ENCODE measurements at regions not wholly inside any gene's neighbourhood (a gene's known extent, or its start where the extent isn't known, plus 50 kb on each side); places are given as distances from the start of the nearest gene placed in this dataset.

DNA sequence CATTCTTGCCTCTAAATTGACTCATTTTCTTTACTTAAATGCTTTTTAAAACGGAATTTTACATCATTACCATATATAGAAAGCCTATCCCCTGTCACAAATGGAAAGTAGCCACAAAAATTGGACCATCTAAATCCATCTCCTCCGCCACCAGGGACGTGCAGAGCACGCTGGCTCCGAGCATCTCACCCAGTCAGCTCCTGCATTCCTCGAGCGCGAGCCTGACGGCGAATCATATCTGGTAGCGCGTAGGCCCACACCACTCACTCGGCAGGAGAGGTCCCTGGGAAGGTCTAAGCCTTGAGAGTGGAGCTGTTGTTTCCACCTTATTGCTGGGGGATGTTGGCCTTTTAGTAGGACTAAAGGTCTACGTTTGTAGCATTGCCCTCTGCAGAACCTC, 152.4 kb downstream of the TRIM29 start:
- TF ChIP-seq POLR2AphosphoS5 (IDR thresholded peaks at IDR 0.05; ENCODE audit: borderline replicate concordance, low read depth, low read length) (no peak), EZH2 (IDR thresholded peaks at IDR 0.05) (no peak)

Data from SK-N-MC (cell line).